T-helper 2 cell treated with Interferon-gamma antibody and Interleukin-4, amounts not matched to agents 5 μg/mL and 100 μg/mL, for 36 hours (primary cell): ENCODE measurements at regions not wholly inside any gene's neighbourhood (a gene's known extent, or its start where the extent isn't known, plus 50 kb on each side); places are given as distances from the start of the nearest gene placed in this dataset.
"Not testable (repeated sequence)": the region's sequence is repeated elsewhere in the genome, so short reads cannot be mapped to it uniquely, and the experiment has no call there.

ENCODE experiments used
- DNase-seq: peaks from one replicate; pipeline ENCODE4 v3.0.0; 2021; ENCODE audit warnings: low spot score
- H3K27ac Mint-ChIP-seq: one replicate; pipeline ENCODE4 v1.8.0; 2021; ENCODE audit warnings: mild to moderate bottlenecking, mixed read lengths
- H3K27me3 Mint-ChIP-seq: one replicate; pipeline ENCODE4 v1.8.0; 2021; ENCODE audit warnings: low read depth, mixed read lengths
- H3K36me3 Mint-ChIP-seq: one replicate; pipeline ENCODE4 v1.8.0; 2021; ENCODE audit warnings: low read depth, mixed read lengths
- H3K4me1 Mint-ChIP-seq: one replicate; pipeline ENCODE4 v1.8.0; 2021; ENCODE audit warnings: low read depth, mixed read lengths
- H3K4me3 Mint-ChIP-seq: one replicate; pipeline ENCODE4 v1.8.0; 2022; ENCODE audit warnings: mild to moderate bottlenecking, moderate library complexity, mixed read lengths
- H3K9me3 Mint-ChIP-seq: one replicate; pipeline ENCODE4 v1.8.0; 2021; ENCODE audit warnings: mixed read lengths

GRCh38 chr2:212905640-212906201 lies 245.7 kb downstream of the IKZF2 start:
- H3K36me3 Mint-ChIP-seq: no peaks in the 10 kb centered on the region
- DNase-seq: no peak
- H3K4me1 Mint-ChIP-seq: peaks cover 6% of the 10 kb centered on the region

GRCh38 chr2:212904646-212905045 lies 246.8 kb downstream of the IKZF2 start:
- peaks cover 3% of the 10 kb centered on the region for H3K27me3 Mint-ChIP-seq
- H3K36me3 Mint-ChIP-seq: no peaks in the 10 kb centered on the region
- H3K9me3 Mint-ChIP-seq: peaks cover 4% of the 10 kb centered on the region
- no peak for DNase-seq
- H3K27ac Mint-ChIP-seq: no peak overlapping the region
- H3K4me1 Mint-ChIP-seq: peaks cover 5% of the 10 kb centered on the region
- H3K4me3 Mint-ChIP-seq: no peak overlapping the region

More at GRCh38 chr2:212905640-212906201, 245.7 kb downstream of the IKZF2 start:
- Mint-ChIP-seq H3K27me3 (peaks cover 2% of the 10 kb centered on the region), H3K4me3 (no peak overlapping the region), H3K27ac (no peak overlapping the region), H3K9me3 (peaks cover 4% of the 10 kb centered on the region)

DNA sequence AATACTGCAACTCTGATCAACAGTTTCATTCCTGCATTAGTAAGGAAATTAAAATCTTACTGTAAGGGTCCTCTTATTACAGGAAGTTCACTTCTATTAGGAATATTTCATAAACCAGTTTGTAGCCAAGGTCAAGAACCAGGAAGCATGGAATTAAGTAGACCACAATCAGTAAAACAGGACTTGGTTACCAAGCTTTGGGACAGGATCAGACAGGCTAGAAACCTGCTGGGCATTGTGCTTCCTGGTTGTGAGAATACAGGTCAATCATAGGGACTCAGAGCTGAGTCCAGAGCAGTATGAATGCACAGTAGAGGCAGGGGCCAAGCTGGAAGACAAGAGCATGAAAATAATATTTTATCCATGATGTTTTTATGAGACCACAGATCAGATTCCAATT lies 248.0 kb downstream of the IKZF2 start:
- no peak overlapping the region for H3K4me3 Mint-ChIP-seq
- peaks cover 1% of the 10 kb centered on the region for H3K4me1 Mint-ChIP-seq
- no peaks in the 10 kb centered on the region for H3K36me3 Mint-ChIP-seq
- H3K27ac Mint-ChIP-seq: no peak overlapping the region
- H3K9me3 Mint-ChIP-seq: no peaks in the 10 kb centered on the region
- no peak for DNase-seq
- H3K27me3 Mint-ChIP-seq: peaks cover 5% of the 10 kb centered on the region

- Mint-ChIP-seq H3K27me3 (peaks cover 5% of the 10 kb centered on the region), H3K27ac (no peak overlapping the region), H3K9me3 (no peaks in the 10 kb centered on the region), H3K4me1 (peaks cover 1% of the 10 kb centered on the region), H3K36me3 (no peaks in the 10 kb centered on the region), H3K4me3 (no peak overlapping the region)
- DNase-seq: no peak
Observed at GRCh38 chr2:212902421-212902820, 249.0 kb downstream of the IKZF2 start.

DNA sequence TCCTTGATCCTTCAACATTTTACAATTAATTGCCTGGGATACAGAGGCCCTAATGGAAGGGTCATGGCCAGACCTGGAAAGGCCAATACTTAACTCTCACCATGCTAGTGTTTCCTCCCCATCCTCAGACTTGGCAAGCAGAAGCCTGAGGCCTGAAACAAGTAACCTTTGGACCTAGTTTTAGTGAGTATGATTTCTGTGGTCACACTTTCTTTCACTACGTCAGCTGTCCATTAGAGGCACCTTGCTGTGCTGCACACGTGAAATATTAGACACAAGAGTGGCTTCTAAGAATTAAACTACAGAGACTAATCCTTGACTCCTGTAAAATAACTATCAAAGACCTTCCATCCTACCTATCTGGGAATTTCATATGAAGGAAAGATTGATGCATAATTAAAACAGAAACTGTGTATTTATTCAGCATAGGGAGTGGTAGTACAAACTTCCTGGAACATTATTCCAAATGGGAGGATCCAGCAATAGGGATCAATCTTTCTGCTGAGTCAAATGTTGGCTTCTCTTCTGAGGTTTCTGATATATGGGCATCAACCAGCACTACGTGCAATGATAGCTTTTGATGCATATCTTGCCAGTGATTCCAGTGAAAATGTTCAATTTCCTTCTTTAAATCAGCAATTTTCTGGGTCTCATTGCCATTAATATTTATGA lies 249.7 kb downstream of the IKZF2 start:
- H3K4me3 Mint-ChIP-seq: no peak overlapping the region
- no peaks in the 10 kb centered on the region for H3K9me3 Mint-ChIP-seq
- DNase-seq: no peak
- no peak overlapping the region for H3K27ac Mint-ChIP-seq
- peaks cover 5% of the 10 kb centered on the region for H3K27me3 Mint-ChIP-seq
- H3K36me3 Mint-ChIP-seq: no peaks in the 10 kb centered on the region
- peaks cover 1% of the 10 kb centered on the region for H3K4me1 Mint-ChIP-seq

GRCh38 chr2:212900715-212901114 lies 250.7 kb downstream of the IKZF2 start:
- no peaks in the 10 kb centered on the region for H3K9me3 Mint-ChIP-seq
- H3K27ac Mint-ChIP-seq: no peak overlapping the region

GRCh38 chr2:212898011-212898410 lies 253.4 kb downstream of the IKZF2 start:
- no peak for DNase-seq
- Mint-ChIP-seq H3K4me1 (no peaks in the 10 kb centered on the region), H3K36me3 (no peaks in the 10 kb centered on the region), H3K4me3 (no peak overlapping the region), H3K27ac (no peak overlapping the region), H3K27me3 (peaks cover 10% of the 10 kb centered on the region), H3K9me3 (no peaks in the 10 kb centered on the region)

More at GRCh38 chr2:212900715-212901114, 250.7 kb downstream of the IKZF2 start:
- Mint-ChIP-seq H3K36me3 (no peaks in the 10 kb centered on the region), H3K4me3 (no peak overlapping the region), H3K27me3 (peaks cover 3% of the 10 kb centered on the region), H3K4me1 (peaks cover 1% of the 10 kb centered on the region)
- no peak for DNase-seq

DNA sequence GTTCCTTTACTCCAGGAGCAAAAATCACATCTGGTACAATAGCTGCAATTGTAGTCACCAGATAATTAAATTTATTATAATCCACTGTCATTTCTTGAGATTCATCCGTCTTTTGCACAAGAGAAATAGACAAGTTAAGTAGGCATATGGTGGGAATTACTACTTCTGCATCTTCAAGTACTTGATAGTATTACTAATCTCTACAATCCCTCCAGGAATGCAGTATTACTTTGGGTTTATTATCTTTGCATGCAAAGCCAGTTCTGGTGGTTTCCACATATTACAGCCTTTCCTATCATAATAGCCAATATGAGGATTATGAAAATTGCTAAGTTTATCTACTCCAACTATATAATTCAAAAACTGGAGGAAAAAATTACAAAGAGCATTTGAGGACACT lies 254.1 kb downstream of the IKZF2 start:
- DNase-seq: no peak
- Mint-ChIP-seq H3K27ac (no peak overlapping the region), H3K36me3 (no peaks in the 10 kb centered on the region), H3K9me3 (no peaks in the 10 kb centered on the region), H3K27me3 (peaks cover 12% of the 10 kb centered on the region), H3K4me1 (no peaks in the 10 kb centered on the region), H3K4me3 (no peak overlapping the region)

GRCh38 chr2:212894026-212894425 lies 257.4 kb downstream of the IKZF2 start:
- H3K9me3 Mint-ChIP-seq: no peaks in the 10 kb centered on the region
- peaks cover 16% of the 10 kb centered on the region for H3K27me3 Mint-ChIP-seq
- no peaks in the 10 kb centered on the region for H3K36me3 Mint-ChIP-seq
- H3K4me1 Mint-ChIP-seq: no peaks in the 10 kb centered on the region
- no peak overlapping the region for H3K4me3 Mint-ChIP-seq
- no peak for DNase-seq
- H3K27ac Mint-ChIP-seq: no peak overlapping the region

GRCh38 chr2:212893216-212893615 lies 258.2 kb downstream of the IKZF2 start:
- Mint-ChIP-seq H3K36me3 (no peaks in the 10 kb centered on the region), H3K27ac (no peak overlapping the region), H3K27me3 (peaks cover 16% of the 10 kb centered on the region), H3K4me1 (no peaks in the 10 kb centered on the region), H3K9me3 (no peaks in the 10 kb centered on the region), H3K4me3 (no peak overlapping the region)
- no peak for DNase-seq

DNA sequence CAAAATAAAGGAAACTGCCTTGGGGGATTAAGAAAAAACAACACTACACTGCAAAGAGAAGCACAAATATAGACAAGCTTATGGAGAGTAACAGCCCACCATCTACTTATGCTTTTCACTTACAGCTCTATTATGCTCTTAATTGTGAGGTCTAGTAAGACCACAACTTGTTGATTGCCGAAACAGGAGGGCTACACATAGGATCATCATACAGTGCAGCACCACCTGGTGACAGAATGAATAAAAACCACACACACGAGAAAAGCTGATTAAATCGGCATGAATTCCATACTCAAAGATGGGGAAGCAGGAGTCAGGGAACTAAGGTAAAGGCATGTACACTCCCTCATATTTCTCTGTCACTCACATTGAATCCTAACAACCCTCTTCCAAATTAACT lies 259.2 kb downstream of the IKZF2 start:
- Mint-ChIP-seq H3K27ac (no peak overlapping the region), H3K36me3 (no peaks in the 10 kb centered on the region), H3K4me1 (no peaks in the 10 kb centered on the region), H3K9me3 (no peaks in the 10 kb centered on the region), H3K4me3 (no peak overlapping the region), H3K27me3 (peaks cover 16% of the 10 kb centered on the region)
- DNase-seq: no peak

- no peak overlapping the region for H3K27ac Mint-ChIP-seq
- H3K36me3 Mint-ChIP-seq: peaks cover 2% of the 10 kb centered on the region
- DNase-seq: no peak
- H3K9me3 Mint-ChIP-seq: peaks cover 6% of the 10 kb centered on the region
- no peaks in the 10 kb centered on the region for H3K4me1 Mint-ChIP-seq
- no peak overlapping the region for H3K4me3 Mint-ChIP-seq
- peaks cover 16% of the 10 kb centered on the region for H3K27me3 Mint-ChIP-seq
Observed at GRCh38 chr2:212891580-212891979, 259.8 kb downstream of the IKZF2 start.

DNA sequence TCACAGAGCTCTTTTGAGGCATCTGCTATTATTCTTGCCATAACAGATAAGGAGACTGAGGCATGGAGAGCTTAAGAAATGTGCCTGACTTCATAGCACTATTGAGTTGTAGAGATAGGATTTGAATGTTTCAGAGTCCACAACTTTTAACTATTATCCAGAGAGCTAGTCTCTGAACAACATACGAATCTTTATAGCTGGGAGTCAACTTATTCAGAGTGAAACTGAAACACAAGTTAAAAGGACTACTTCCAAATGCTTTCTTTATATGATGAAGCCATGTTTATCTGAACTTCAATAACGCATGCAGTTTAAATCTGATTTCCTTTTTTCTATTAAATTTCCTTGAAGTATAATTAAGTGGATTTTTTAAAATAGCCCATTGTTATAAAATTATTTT lies 268.8 kb downstream of the IKZF2 start:
- H3K4me1 Mint-ChIP-seq: peaks cover 12% of the 10 kb centered on the region
- H3K4me3 Mint-ChIP-seq: no peak overlapping the region
- peak overlapping the region; percentile 31 for H3K27ac Mint-ChIP-seq
- H3K9me3 Mint-ChIP-seq: peaks cover 48% of the 10 kb centered on the region
- peaks cover 14% of the 10 kb centered on the region for H3K27me3 Mint-ChIP-seq
- no peak for DNase-seq
- peaks cover 31% of the 10 kb centered on the region for H3K36me3 Mint-ChIP-seq

- H3K36me3 Mint-ChIP-seq: peaks cover 21% of the 10 kb centered on the region
- H3K4me3 Mint-ChIP-seq, H3K27ac Mint-ChIP-seq: not testable (repeated sequence)
Observed at GRCh38 chr2:212876556-212876955, 274.9 kb downstream of the IKZF2 start.

DNA sequence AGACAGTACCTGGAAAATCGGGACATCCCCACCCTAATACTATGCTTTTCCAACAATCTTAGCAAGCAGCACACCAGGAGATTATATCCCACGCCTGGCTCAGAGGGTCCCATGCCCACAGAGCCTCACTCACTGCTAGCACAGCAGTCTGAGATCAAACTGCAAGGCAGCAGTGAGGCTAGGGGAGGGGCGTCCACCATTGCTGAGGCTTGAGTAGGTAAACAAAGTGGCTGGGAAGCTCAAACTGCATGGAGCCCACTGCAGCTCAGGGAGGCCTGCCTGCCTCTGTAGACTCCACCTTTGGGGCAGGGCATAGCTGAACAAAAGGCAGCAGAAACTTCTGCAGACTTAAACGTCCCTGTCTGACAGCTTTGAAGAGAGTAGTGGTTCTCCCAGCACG lies 275.5 kb downstream of the IKZF2 start:
- H3K36me3 Mint-ChIP-seq: peaks cover 21% of the 10 kb centered on the region
- H3K4me1 Mint-ChIP-seq: peaks cover 12% of the 10 kb centered on the region
- H3K27ac Mint-ChIP-seq, H3K4me3 Mint-ChIP-seq, DNase-seq: not testable (repeated sequence)
- H3K27me3 Mint-ChIP-seq: peaks cover 23% of the 10 kb centered on the region
- peaks cover 22% of the 10 kb centered on the region for H3K9me3 Mint-ChIP-seq

More at GRCh38 chr2:212876556-212876955, 274.9 kb downstream of the IKZF2 start:
- DNase-seq: not testable (repeated sequence)
- Mint-ChIP-seq H3K27me3 (peaks cover 23% of the 10 kb centered on the region), H3K4me1 (peaks cover 14% of the 10 kb centered on the region), H3K9me3 (peaks cover 22% of the 10 kb centered on the region)
